GM06990 (cell line): ENCODE measurements at regions not wholly inside any gene's neighbourhood (a gene's known extent, or its start where the extent isn't known, plus 50 kb on each side); places are given as distances from the start of the nearest gene placed in this dataset.

ENCODE experiments used
- DNase-seq: peaks from one replicate; pipeline ENCODE4 v3.0.0-alpha.2; 2011; ENCODE audit not compliant: insufficient read length; ENCODE audit errors: extremely low read depth
- H3K27me3 ChIP-seq: replicated peaks from 2 replicates; pipeline ENCODE4 v1.6.0; 2011; ENCODE audit warnings: low read length; ENCODE audit not compliant: control insufficient read depth, insufficient read depth
- H3K36me3 ChIP-seq: 2 replicates; pipeline ENCODE4 v1.5.1; 2011; ENCODE audit warnings: low read length; ENCODE audit not compliant: control insufficient read depth, insufficient read depth
- H3K4me3 ChIP-seq: replicated peaks from 2 replicates; pipeline ENCODE4 v1.5.1; 2011; ENCODE audit warnings: low read depth, mild to moderate bottlenecking, control low read depth, low read length
- CTCF ChIP-seq: IDR thresholded peaks from 2 replicates; pipeline ENCODE4 v1.5.1; 2011; ENCODE audit warnings: low read length, control low read depth, mild to moderate bottlenecking, inconsistent platforms; ENCODE audit not compliant: insufficient read depth, poor library complexity, severe bottlenecking

- no peak overlapping the region for H3K4me3 ChIP-seq
- TF ChIP-seq CTCF = no peak
- no peaks in the 10 kb centered on the region for H3K27me3 ChIP-seq
- DNase-seq = no peak
- H3K36me3 ChIP-seq = no peaks in the 10 kb centered on the region
Measured at GRCh38 chrX:113269203-113269602, 428.6 kb upstream of the AMOT start.

GRCh38 chrX:113260474-113260873 lies 419.8 kb upstream of the AMOT start:
- no peak overlapping the region for H3K4me3 ChIP-seq
- H3K36me3 ChIP-seq = no peaks in the 10 kb centered on the region
- no peaks in the 10 kb centered on the region; the same call in none of the 2 replicates for H3K27me3 ChIP-seq
- DNase-seq = no peak
- TF ChIP-seq CTCF = peak; percentile 28

DNA sequence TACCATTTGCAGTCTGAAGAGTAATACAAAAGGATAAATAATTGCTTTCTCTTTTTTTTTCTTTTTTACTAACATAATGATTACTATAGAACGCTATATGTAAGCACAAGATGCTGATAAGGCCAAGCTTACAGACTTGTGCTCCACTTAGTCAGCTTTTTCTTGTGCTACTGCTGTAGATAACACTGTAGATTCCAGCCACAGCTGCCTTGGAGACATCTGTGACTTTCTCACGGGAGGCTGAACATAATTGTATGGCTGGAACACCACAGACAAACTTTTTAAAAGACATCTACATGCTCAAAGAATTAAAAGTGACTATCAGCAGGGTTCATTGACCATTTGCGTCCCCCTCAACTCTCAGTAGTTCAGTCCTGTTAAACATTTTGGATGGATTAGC lies 381.7 kb upstream of the AMOT start:
- no peak for TF ChIP-seq CTCF
- H3K36me3 ChIP-seq = no peaks in the 10 kb centered on the region
- no peak for DNase-seq
- H3K4me3 ChIP-seq = no peak overlapping the region
- H3K27me3 ChIP-seq = no peaks in the 10 kb centered on the region

DNA sequence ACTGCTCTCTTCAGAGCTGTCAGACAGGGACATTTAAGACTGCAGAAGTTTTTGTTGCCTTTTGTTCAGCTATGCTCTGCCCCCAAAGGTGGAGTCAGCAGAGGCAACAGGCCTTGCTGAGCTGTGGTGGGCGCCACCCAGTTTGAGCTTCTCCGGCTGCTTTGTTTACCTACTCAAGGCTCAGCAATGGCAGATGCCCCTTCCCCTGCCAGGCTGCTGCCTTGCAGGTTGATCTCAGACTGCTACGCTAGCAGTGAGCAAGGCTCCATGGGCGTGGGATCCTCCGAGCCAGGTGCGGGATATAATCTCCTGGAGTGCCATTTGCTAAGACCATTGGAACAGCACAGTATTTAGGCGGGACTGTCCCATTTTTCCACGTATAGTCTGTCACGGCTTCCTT lies 371.4 kb upstream of the AMOT start:
- DNase-seq = no peak
- Histone ChIP-seq H3K4me3 (no peak overlapping the region), H3K36me3 (no peaks in the 10 kb centered on the region), H3K27me3 (no peaks in the 10 kb centered on the region)
- no peak for TF ChIP-seq CTCF

GRCh38 chrX:113202601-113203000 lies 362.0 kb upstream of the AMOT start:
- H3K4me3 ChIP-seq = no peak overlapping the region
- no peaks in the 10 kb centered on the region for H3K27me3 ChIP-seq
- no peaks in the 10 kb centered on the region for H3K36me3 ChIP-seq
- DNase-seq = no peak
- no peak for TF ChIP-seq CTCF

GRCh38 chrX:113195949-113196348 lies 355.3 kb upstream of the AMOT start:
- DNase-seq = no peak
- Histone ChIP-seq H3K36me3 (no peaks in the 10 kb centered on the region), H3K4me3 (no peak overlapping the region), H3K27me3 (no peaks in the 10 kb centered on the region)
- no peak for TF ChIP-seq CTCF
